Superior temporal gyrus (tissue), 1 donor: ENCODE measurements at regions not wholly inside any gene's neighbourhood (a gene's known extent, or its start where the extent isn't known, plus 50 kb on each side); places are given as distances from the start of the nearest gene placed in this dataset.

Experiments used
- DNase-seq: peaks from one replicate; pipeline ENCODE4 v3.0.0-alpha.2; 2016; ENCODE audit errors: extremely low spot score

DNA sequence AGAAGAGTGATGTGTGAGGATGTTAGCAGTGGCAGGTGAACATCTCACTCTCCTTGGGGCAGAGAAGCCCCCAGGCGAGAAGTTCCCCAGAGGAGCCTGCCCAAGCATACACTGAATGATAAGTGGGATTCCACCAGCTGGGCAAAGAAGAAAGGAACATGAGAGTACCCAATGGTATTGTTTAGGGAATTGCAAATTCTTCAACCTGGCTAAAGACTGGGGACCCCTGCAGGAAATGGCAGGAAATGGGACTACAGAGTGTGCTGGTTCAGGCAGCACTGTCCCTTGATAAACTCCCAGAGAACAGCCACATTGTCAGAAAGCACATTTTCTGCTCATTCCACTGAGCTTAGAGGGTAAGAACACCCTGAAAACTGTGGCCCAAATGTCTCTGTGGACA, 121.3 kb downstream of the RPS29 start:
- no peak for DNase-seq

DNA sequence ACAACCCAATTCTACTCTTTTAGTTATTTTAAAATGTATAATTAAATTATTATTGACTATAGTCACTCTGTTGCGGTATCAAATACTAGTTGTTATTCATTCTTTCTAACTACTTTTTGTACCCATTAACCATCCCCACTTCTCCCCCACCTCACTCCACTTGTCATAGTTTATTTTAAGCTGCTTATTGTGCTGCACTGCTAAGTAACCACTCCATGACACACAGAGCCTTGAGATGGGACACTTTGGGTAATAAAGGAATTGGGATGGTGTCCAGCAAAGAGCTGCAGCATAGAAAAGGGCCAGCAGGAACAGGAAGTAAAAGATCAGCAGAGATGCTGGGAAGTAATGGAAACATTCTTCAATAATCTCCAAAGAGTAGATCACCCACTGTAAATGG, 123.0 kb downstream of the RPS29 start:
- DNase-seq = no peak

DNA sequence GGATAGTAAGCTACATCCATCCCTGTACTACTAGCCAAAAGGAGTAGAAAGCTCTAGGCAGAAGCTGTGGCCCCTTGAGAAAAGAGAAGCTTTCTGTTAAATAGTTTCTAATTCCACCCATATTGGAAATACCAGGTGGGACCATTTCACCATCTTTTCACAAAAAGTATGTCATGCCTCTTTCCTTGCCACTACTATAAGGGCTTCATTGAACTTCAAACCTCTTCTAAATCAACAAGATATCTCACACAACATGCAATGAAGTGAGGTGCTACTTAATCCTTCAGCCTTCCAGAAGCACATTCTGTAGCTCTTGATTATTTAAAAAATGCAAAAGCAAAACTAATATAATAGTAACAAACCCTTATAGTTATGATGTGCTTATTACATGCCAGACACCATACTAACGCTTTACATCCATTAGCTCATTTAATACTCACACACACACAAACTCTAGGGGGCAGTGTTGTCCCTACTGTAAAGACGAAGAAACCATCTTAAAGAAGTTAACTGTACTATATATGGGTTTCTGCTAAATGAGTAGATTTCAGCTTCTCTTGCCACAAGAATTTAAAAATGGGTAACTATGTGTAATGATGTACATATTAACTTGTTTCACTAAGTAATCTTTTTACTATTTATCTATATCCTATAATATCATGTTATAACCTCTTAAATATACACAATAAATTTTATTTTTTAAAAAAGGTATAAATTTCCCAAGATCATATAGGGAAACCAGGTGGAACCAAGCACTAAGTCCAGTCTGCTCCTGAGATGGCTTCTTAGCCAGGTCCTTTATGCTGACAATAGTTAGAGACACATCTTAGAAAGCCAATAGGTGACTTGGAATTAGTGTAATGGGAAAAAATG, 124.4 kb downstream of the RPS29 start:
- peak; percentile 53 for DNase-seq

GRCh38 chr14:49460662-49461061, 125.5 kb downstream of the RPS29 start:
- DNase-seq = no peak

GRCh38 chr14:49456589-49456988, 129.6 kb downstream of the RPS29 start:
- DNase-seq = no peak

- DNase-seq = no peak
Measured at GRCh38 chr14:49451938-49452337, 134.2 kb downstream of the RPS29 start.

GRCh38 chr14:49449749-49450148, 136.4 kb downstream of the RPS29 start:
- DNase-seq = no peak

- DNase-seq = peak; percentile 39
Measured at GRCh38 chr14:49447540-49448107, 138.6 kb downstream of the RPS29 start.

- DNase-seq = no peak
Measured at GRCh38 chr14:49446801-49447200, 139.4 kb downstream of the RPS29 start.

DNA sequence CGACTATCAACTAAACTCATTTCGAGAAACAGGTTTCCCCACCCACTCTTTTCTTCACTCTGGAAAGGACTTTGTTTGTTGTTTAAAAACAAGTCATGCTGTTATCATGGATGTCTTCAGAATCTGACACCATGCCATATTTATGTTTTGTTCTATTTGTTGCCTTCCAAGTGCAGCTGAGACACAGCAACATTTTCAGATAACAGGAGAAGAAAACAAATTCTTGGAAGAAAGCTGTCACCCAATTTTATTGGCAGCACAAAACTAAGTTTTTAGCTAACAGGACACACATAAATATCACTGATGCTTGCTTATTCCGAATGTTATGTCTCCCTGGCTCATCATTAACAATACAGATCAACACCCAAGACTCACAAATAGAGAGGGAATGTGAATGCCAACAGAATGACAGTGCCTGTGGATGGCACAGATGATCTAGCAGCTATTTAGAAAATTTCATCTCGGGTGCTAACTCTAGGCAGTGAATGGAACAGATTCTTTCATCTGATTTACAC, 147.9 kb downstream of the RPS29 start:
- no peak for DNase-seq

GRCh38 chr14:49428076-49428475, 158.1 kb downstream of the RPS29 start:
- DNase-seq = no peak

GRCh38 chr14:49427117-49427516, 159.1 kb downstream of the RPS29 start:
- DNase-seq = no peak

DNA sequence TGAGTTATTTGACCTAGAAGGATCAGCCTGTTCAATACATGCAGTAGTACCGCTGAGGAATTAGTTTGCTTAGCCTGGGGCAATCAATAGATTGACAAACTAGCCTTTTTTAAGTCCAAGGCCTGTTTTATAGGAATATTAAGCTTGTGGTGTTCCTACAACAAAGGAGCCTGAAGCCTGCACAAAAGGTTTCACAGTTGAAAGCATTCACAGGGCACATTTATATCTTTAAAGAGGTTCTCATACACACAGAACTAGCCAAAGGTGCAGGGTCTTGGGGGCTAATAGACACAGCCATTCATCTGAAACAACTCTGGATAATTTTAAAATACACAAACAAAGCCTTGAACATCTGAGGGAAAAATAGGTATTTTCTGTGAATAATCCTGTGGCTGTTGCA, 160.3 kb downstream of the RPS29 start:
- no peak for DNase-seq

GRCh38 chr14:49424436-49425331, 161.5 kb downstream of the RPS29 start:
- no peak for DNase-seq

GRCh38 chr14:49420201-49420600, 166.0 kb downstream of the RPS29 start:
- no peak for DNase-seq

DNA sequence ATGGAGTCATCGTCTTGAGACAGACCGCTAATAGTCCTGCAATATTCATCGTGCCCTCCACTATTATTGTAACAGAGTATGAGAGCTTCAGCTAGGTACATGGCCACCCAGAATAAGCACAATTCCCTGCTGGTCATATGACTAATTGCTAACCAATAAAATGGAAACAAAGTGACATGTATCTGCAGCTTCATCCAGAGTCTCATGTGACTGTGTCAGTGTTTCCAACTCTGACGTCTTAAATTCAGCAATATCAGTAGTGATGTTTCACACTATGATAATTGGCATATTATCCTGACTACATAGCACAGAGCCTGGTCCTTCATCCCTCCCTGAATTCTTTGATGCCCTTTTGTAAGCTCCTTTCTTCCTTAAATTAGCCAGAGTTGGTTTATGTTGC, 167.4 kb downstream of the RPS29 start:
- no peak for DNase-seq

DNA sequence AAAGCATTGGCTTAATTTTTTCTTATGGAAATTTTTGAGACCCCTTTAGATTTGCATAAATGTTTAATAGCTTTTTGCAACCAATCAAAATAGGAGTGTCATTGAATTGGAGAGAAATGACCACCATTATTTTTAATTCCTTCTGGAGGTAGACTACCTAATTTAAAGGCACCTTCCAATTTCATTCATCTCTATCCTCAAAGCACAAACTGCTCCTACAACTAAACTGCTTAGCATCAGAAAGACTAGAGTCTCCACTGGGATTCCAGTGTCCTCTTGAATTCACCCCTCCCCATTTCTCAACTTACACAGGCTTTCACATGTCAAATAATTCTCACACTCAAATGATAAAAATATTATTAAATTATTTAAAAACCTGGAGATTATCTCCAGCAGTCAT, 168.4 kb downstream of the RPS29 start:
- DNase-seq = no peak

- no peak for DNase-seq
Measured at GRCh38 chr14:49408187-49408933, 177.8 kb downstream of the RPS29 start.

DNA sequence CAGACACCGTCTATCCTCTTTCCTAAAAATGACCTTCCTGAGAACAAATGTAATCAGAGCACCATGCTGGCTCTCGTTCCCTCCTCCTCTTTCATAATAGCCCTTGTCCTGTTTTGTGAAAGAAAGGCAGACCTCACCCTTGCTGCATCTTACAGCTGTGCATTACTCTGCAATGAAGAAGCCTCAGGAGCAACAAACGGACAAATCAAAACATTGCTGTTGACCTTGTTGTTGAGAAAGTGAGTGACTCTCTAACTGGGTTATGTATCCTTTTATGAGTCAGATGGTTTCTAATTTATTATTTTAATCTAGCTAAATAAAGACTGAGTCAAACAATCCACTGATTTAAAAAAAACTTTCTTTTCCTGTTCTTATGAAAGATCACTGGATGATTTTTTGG, 180.9 kb downstream of the RPS29 start:
- no peak for DNase-seq

- DNase-seq = no peak
Measured at GRCh38 chr14:49401373-49401772, 184.8 kb downstream of the RPS29 start.

GRCh38 chr14:49396801-49397200, 189.4 kb downstream of the RPS29 start:
- no peak for DNase-seq

DNA sequence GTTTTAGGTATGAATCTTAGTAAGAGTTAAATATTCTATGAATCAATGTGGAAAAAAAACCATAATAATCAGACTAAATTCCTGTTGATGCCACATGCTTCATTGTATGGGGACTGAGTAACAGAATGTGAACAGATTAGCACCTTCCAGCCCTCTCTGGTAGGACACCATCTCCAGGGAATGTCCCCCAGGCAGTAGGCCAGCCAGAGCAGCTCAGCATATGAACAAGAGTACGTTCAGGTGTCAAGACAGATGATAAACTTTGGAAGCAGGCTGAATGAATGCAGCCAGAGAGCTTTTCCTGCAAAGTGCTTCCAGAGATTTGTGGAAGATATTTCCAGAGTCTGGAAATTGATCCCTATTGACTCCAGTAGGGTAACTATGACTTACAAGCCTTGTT, 204.4 kb downstream of the RPS29 start:
- no peak for DNase-seq
